Stimulated activated naive CD8-positive, alpha-beta T cell treated with anti-CD3 and anti-CD28 coated beads, Interleukin-15, Interleukin-2, amounts not matched to agents 100 ng/mL and 50 ng/mL, for 24 hours (primary cell): ENCODE measurements at regions not wholly inside any gene's neighbourhood (a gene's known extent, or its start where the extent isn't known, plus 50 kb on each side); places are given as distances from the start of the nearest gene placed in this dataset.

Experiments used
- H3K27ac Mint-ChIP-seq: one replicate; pipeline ENCODE4 v1.8.0; 2021; ENCODE audit warnings: mild to moderate bottlenecking, mixed read lengths
- H3K27me3 Mint-ChIP-seq: one replicate; pipeline ENCODE4 v1.8.0; 2021; ENCODE audit warnings: mixed read lengths
- H3K36me3 Mint-ChIP-seq: one replicate; pipeline ENCODE4 v1.8.0; 2021; ENCODE audit warnings: low read depth, mixed read lengths
- H3K4me1 Mint-ChIP-seq: one replicate; pipeline ENCODE4 v1.8.0; 2021; ENCODE audit warnings: low read depth, mixed read lengths
- H3K4me3 Mint-ChIP-seq: one replicate; pipeline ENCODE4 v1.8.0; 2021; ENCODE audit warnings: mild to moderate bottlenecking, mixed read lengths
- H3K9me3 Mint-ChIP-seq: one replicate; pipeline ENCODE4 v1.8.0; 2021; ENCODE audit warnings: mixed read lengths

DNA sequence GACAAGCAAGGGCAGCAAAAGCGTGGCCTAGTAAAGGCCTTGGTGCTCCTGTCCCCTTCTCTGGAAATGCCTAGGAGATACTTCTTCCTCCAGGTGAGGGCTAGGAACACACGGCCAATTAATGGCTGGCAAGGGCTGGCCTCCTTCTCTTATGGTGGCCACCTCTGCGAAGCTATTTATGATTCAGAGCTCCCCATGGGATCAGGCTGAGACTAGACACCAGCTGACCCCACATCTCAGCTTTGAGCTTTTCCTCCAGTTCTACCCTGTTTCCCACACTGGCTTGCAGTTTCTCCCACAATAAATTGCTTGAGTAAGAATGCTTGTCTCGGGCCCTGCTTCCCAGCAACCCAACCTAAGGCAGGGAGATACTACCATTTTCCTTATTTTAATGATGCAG is 53.7 kb downstream of the CAMK2N1 start:
- Mint-ChIP-seq H3K27ac (no peak overlapping the region), H3K36me3 (no peaks in the 10 kb centered on the region), H3K4me1 (peaks cover 2% of the 10 kb centered on the region), H3K4me3 (no peak overlapping the region), H3K27me3 (peaks cover 48% of the 10 kb centered on the region), H3K9me3 (no peaks in the 10 kb centered on the region)

DNA sequence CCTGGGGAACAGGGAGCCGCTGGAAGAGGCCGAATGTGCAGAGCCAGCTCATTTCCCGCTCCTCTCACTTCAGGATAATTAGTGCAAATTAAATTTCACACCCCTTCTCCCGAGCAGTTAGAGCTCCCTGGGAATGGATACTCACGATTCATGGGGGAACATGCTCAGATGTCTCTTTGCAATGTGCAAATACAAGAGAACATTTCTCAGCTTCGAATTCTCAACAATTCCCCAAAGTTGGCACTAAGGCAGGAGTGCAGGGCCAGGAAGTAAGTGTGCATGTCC is 54.9 kb downstream of the CAMK2N1 start:
- Mint-ChIP-seq H3K27ac (no peak overlapping the region), H3K9me3 (no peaks in the 10 kb centered on the region), H3K4me3 (no peak overlapping the region), H3K27me3 (peaks cover 51% of the 10 kb centered on the region), H3K36me3 (no peaks in the 10 kb centered on the region), H3K4me1 (peaks cover 12% of the 10 kb centered on the region)

DNA sequence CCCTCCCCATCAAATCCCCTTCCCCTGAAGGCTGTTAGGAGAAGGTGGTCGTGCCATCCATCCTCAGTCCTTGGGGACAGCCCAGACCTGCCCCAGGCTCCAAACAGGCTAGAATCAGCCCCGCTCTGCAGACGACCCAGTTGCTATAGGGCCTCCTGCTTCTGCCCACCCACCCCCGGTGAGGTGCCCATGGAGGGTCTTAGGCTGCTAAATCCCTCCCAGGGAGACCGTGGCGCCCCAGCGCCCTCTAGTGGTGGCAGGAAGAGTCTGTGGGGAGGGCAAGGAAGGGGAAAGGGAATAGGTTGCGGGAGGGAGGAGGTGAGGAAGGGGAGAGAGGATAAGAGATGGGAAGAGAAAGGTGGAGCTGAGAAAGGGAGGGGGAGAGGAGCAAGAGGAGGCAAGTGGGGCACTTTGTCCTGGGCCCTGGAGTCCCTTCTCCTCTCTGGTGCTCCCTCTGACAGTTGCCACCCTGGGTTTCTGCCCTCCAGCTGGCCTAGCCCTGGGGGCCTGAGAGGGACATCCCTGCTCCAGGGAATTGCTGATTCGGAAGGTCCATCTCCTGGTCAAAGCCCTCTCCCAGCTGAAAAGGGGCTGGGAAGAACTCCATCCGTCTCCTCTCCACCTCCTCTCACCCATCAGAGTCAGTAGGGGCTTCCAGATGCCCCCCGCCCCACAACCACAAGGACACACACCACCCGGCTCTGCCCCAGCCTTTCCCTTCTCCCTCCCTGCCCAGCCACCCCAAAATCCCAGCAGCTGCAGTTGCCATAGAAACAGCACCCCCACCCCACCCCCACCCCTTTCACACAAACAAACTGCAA is 55.4 kb downstream of the CAMK2N1 start:
- Mint-ChIP-seq H3K4me3 (no peak overlapping the region), H3K27ac (no peak overlapping the region), H3K4me1 (peaks cover 12% of the 10 kb centered on the region), H3K36me3 (no peaks in the 10 kb centered on the region), H3K9me3 (no peaks in the 10 kb centered on the region), H3K27me3 (peaks cover 52% of the 10 kb centered on the region)

DNA sequence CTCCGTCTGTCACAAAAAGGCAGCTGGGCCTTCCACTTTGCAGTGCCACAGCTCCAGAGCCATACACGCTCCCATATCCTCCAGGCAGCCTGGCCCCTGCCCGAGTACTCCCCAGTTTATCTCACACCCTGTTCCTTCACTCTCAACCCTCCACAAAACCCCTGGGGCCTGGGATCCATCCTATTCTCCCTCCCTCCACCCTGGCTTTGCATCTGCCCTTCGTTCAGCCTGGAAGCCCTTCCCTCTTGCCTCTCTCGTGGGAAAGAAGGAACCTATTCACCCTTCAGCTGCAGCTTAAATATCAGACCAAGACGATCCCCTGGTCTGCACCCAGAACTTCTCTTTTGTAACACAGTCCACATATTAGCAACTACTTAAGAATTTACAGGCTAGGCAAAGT is 56.7 kb downstream of the CAMK2N1 start:
- Mint-ChIP-seq H3K36me3 (no peaks in the 10 kb centered on the region), H3K9me3 (no peaks in the 10 kb centered on the region), H3K27me3 (peaks cover 47% of the 10 kb centered on the region), H3K27ac (no peak overlapping the region), H3K4me3 (no peak overlapping the region), H3K4me1 (peaks cover 12% of the 10 kb centered on the region)

DNA sequence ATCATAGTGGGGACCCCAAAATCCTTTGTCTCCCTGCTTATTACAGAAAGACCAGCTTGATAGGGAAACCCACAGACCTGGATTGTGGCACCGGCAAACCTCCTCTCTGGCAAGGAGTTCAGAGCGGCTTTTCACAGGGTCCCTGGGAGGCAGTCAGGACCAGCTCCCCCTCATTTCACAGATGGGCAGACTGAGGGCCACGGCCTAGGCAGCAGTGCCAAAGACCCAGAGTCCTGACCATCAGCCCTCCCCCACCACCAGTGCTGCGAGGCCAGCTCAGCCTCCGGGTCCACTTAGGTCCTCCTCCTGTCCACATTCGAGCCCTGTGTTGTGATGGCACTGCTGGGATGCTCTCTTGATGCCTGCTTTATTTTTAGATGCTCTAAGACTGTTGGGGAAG is 57.2 kb downstream of the CAMK2N1 start:
- Mint-ChIP-seq H3K27me3 (peaks cover 47% of the 10 kb centered on the region), H3K9me3 (peaks cover under 1% of the 10 kb centered on the region), H3K4me3 (no peak overlapping the region), H3K36me3 (no peaks in the 10 kb centered on the region), H3K27ac (no peak overlapping the region), H3K4me1 (peaks cover 12% of the 10 kb centered on the region)

DNA sequence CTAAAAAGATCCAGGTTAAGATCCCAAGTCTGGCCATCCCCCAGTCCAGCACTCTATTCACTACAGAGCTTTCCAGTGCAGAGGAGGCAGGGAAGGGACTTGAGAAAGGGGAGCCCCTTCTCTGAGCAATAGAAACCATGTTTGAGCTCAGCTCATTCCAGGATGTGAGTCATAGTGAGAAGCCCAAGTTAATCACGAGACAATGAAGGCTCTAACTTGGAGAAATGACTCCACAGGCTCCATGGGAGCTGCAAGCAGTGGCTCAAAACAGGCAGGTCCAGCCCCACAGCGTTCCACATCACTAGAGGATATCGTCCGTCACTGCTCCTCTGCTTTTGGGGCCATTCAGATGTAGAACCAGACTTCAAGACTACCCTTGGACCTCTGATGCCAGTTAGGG is 59.1 kb downstream of the CAMK2N1 start:
- peaks cover 15% of the 10 kb centered on the region for H3K9me3 Mint-ChIP-seq
- no peak overlapping the region for H3K27ac Mint-ChIP-seq
- peaks cover 12% of the 10 kb centered on the region for H3K4me1 Mint-ChIP-seq
- H3K36me3 Mint-ChIP-seq: no peaks in the 10 kb centered on the region
- H3K4me3 Mint-ChIP-seq: no peak overlapping the region
- peaks cover 41% of the 10 kb centered on the region for H3K27me3 Mint-ChIP-seq

DNA sequence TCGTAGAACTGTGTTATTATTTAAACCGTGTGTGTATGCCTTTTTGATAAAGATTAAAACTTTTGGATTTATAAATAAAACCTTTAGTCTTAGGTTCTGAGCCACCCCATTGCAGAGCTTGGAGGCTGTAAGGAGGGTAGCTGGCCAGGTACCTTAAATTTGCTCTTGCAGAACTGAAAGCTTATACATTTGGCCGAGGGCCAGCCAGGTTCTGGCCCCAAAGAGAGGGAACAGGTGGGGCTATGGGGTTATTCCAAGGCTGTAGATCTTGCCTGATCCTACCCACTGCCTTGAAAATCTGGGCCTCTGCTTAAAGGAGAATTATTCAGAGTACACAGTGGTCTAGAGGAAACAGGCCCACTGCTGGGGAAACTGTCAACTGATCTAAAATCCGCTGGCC is 59.6 kb downstream of the CAMK2N1 start:
- H3K27me3 Mint-ChIP-seq: peaks cover 39% of the 10 kb centered on the region
- H3K27ac Mint-ChIP-seq: no peak overlapping the region
- H3K9me3 Mint-ChIP-seq: peaks cover 15% of the 10 kb centered on the region
- no peaks in the 10 kb centered on the region for H3K36me3 Mint-ChIP-seq
- H3K4me3 Mint-ChIP-seq: no peak overlapping the region
- H3K4me1 Mint-ChIP-seq: peaks cover 12% of the 10 kb centered on the region

DNA sequence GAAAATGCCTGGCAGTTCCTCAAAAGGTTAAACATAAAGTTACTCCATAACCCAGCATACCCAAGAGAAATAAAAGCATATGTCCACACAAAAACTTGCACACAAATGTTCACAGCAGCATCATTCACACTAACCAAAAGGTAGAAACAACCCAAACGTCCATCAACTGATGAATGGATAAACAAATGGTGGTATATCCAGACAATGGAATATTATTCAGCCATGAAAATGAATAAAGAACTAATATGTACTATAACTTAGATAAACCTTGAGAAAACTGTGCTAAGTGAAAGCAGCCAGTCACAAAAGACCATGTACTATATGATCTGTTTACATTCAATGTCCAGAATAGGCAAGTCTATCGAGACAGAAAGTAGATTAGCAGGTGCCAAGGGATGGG is 60.4 kb downstream of the CAMK2N1 start:
- H3K36me3 Mint-ChIP-seq: no peaks in the 10 kb centered on the region
- H3K4me1 Mint-ChIP-seq: peaks cover 12% of the 10 kb centered on the region
- no peak overlapping the region for H3K27ac Mint-ChIP-seq
- peaks cover 42% of the 10 kb centered on the region for H3K27me3 Mint-ChIP-seq
- no peak overlapping the region for H3K4me3 Mint-ChIP-seq
- H3K9me3 Mint-ChIP-seq: peaks cover 15% of the 10 kb centered on the region

DNA sequence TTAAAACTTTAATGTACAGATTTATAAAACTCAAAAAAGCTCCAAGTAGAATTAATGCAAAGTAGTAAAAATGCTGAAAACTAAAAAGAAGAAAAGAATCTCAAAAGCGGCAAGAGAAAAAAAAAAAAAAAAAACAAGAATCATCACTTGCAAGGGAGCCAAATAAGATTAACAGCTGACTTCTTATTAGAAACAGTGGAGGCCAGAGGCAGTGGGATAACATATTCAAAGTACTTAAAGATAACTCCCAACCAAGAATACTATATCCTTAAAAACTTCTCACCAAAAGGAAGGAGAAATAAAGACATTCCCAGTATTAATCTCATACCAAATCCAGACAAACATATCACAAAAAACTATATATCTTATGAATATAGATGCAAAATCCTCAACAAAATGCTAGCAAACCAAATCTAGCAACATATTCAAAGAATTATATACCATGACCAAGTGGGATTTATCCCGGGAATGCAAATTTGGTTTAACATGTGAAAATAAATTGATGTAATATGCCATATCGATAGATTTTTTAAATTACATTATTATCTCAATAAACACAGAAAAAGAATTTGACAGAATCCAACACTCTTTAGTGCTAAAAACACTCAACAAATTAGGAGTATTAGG is 62.7 kb downstream of the CAMK2N1 start:
- H3K9me3 Mint-ChIP-seq: peaks cover 15% of the 10 kb centered on the region
- H3K4me3 Mint-ChIP-seq: no peak overlapping the region
- no peak overlapping the region for H3K27ac Mint-ChIP-seq
- H3K4me1 Mint-ChIP-seq: peaks cover 12% of the 10 kb centered on the region
- H3K36me3 Mint-ChIP-seq: no peaks in the 10 kb centered on the region
- H3K27me3 Mint-ChIP-seq: peaks cover 48% of the 10 kb centered on the region

DNA sequence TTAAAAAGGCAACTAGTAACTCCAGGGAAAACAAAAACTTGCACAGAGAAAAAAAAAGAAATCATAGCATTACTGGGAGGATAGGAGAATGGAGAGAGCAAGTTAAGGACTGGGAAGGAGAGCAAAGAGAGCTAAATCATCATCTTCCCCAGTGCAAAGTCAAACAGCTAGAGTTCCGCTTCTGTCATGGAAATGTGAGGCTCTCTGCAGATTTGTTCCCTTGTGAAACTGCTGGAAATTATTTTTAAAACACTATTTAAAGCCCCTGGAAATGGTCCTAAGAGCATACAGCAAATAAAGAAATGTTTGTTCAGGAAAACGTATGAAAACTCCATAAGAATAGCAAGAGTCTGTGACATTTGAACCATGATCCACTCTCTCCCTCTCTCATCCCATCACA is 64.6 kb downstream of the CAMK2N1 start:
- Mint-ChIP-seq H3K9me3 (peaks cover 15% of the 10 kb centered on the region), H3K4me3 (no peak overlapping the region), H3K27me3 (peaks cover 43% of the 10 kb centered on the region), H3K27ac (no peak overlapping the region), H3K4me1 (peaks cover 1% of the 10 kb centered on the region), H3K36me3 (no peaks in the 10 kb centered on the region)

DNA sequence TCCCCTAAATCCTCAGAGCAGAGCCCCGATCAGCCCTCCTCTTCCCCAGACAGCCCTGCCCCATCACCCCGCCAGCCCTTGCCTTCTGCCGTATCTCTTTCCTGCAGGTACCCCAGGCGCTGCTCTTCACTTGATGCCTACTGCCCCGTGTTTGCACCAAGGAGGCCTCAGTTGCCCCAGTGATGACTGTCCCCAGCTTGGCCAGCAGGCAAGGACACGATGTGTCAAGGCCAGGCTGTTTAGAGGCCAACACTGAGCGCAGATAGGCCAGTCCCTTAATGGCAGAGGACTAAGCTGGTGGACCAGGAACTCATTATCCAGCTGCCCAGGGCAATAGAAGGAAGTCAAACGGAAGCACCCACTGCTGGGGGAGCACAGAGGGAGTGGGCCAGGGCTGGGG is 68.4 kb downstream of the CAMK2N1 start:
- H3K27ac Mint-ChIP-seq: no peak overlapping the region
- H3K9me3 Mint-ChIP-seq: peaks cover 5% of the 10 kb centered on the region
- H3K27me3 Mint-ChIP-seq: peaks cover 43% of the 10 kb centered on the region
- H3K36me3 Mint-ChIP-seq: no peaks in the 10 kb centered on the region
- no peaks in the 10 kb centered on the region for H3K4me1 Mint-ChIP-seq
- H3K4me3 Mint-ChIP-seq: no peak overlapping the region

DNA sequence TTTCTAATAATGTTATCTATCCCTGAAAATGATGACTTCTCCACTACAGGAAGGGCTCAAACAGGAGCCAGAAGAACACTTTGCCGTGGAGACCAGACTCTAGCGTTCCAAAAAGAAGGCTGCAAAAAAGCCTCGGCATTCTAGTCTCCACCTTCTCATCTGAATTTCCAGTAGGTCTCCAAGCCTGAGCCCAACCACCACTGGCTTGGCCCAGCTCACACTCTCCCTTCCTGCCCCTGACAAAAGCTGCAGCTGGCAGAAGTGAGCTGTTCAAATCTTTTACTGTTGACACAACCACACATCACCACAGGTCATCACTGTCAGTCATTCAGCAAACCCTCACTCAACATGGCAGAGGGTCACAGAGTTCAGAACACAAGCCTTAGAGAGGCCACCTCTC is 69.3 kb downstream of the CAMK2N1 start:
- H3K27ac Mint-ChIP-seq: no peak overlapping the region
- no peak overlapping the region for H3K4me3 Mint-ChIP-seq
- no peaks in the 10 kb centered on the region for H3K36me3 Mint-ChIP-seq
- H3K4me1 Mint-ChIP-seq: no peaks in the 10 kb centered on the region
- H3K9me3 Mint-ChIP-seq: no peaks in the 10 kb centered on the region
- peaks cover 43% of the 10 kb centered on the region for H3K27me3 Mint-ChIP-seq

DNA sequence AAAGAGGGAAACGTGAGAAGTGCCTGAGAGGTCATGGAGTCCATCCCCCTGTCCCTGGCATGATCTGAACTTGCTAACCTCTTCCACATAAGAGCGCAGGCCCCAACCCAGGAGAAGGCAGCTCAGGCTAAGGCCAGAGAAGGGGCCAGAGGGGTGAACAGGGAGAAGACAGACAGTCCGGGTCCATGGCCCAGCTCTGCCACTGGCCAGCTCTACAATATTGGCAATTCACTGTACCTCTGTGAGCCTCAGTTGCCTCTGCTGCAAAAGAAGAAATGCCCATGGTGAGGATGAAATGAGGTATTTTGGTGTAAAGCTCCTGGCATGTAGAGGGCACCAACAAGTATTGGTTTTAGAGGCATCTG is 72.3 kb downstream of the CAMK2N1 start:
- H3K27ac Mint-ChIP-seq: no peak overlapping the region

DNA sequence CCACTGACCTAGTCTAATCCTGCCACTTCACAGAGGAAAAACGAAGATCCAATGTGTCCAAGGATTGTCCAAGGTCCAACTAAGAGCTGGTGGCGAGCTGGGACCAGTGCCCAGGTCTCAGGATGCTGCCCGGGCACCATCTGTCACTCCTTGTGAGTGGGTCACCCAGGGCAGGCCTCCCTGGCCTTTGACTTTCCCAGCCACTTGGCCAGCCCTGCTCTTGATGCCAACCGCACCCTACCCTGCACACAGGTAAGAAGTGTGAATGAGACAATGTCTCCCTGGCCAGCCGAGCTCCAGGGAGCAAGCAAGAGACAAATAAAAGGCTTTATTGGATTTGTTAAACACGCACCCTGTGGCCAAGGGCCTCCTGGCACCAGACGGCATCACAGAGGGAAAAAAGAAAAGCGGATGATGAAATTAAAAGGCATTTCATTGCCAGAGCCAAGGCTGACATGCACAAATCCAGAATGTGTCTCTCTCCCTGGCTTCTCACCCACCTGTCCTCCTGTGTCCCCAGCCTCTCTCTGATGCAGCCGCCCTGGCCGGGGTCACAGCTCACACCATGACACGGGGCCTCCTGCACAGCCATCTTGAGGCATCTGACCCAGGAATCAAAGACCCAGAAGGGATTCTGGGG is 72.8 kb downstream of the CAMK2N1 start:
- H3K36me3 Mint-ChIP-seq: no peaks in the 10 kb centered on the region
- no peaks in the 10 kb centered on the region for H3K4me1 Mint-ChIP-seq
- H3K27me3 Mint-ChIP-seq: peaks cover 23% of the 10 kb centered on the region
- H3K27ac Mint-ChIP-seq: no peak overlapping the region
- H3K9me3 Mint-ChIP-seq: no peaks in the 10 kb centered on the region
- H3K4me3 Mint-ChIP-seq: no peak overlapping the region

More for the DNA sequence above, 72.3 kb downstream of the CAMK2N1 start:
- H3K4me1 Mint-ChIP-seq: no peaks in the 10 kb centered on the region
- H3K36me3 Mint-ChIP-seq: no peaks in the 10 kb centered on the region
- H3K27me3 Mint-ChIP-seq: peaks cover 25% of the 10 kb centered on the region
- H3K4me3 Mint-ChIP-seq: no peak overlapping the region
- no peaks in the 10 kb centered on the region for H3K9me3 Mint-ChIP-seq

DNA sequence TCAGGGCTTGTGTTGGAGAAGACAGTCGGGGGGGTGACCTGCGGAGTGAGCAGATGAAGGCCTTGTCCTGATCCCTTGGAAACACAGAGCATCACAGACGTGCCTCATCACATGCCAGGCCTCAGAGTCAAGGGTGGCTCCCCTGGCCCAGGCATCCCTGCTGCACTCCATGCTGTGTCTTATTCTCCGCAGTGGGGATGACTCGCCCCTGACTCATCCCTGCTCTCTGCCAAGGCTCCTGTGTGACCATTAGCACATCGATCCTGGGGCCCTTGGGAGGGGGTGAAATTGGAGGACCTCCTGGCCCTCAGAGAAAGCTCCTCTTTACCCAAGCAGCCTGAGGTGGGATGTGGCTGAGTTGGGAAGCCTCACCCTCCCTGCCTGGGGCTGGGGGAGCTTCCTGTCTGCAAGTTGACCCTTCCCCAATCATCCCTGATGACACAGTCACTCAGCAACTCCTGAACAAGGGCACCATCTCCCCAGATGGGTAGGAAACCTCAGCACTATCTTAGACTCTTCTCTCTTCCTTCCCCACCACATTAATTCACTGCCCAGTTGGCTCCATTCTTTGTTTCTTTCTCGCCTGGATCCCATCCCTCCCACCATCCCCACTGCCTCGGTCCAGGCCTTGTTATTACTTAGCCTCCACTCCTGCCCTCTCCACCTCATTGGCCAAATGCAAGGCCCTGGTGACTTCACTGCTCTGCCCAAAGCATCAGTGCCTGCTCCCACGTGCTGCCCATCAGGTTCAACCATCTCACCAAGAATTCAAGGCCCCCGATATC is 74.6 kb downstream of the CAMK2N1 start:
- H3K9me3 Mint-ChIP-seq: no peaks in the 10 kb centered on the region
- H3K4me1 Mint-ChIP-seq: no peaks in the 10 kb centered on the region
- no peaks in the 10 kb centered on the region for H3K36me3 Mint-ChIP-seq
- no peak overlapping the region for H3K27ac Mint-ChIP-seq
- H3K4me3 Mint-ChIP-seq: no peak overlapping the region
- H3K27me3 Mint-ChIP-seq: peaks cover 28% of the 10 kb centered on the region
